Stimulated activated naive CD8-positive, alpha-beta T cell treated with anti-CD3 and anti-CD28 coated beads, Interleukin-15, Interleukin-2, amounts not matched to agents 100 ng/mL and 50 ng/mL, for 24 hours (primary cell): ENCODE measurements at regions not wholly inside any gene's neighbourhood (a gene's known extent, or its start where the extent isn't known, plus 50 kb on each side); places are given as distances from the start of the nearest gene placed in this dataset.
"Not testable (repeated sequence)": the region's sequence is repeated elsewhere in the genome, so short reads cannot be mapped to it uniquely, and the experiment has no call there.

Experiments
- H3K27ac Mint-ChIP-seq: one replicate; pipeline ENCODE4 v1.8.0; 2021; ENCODE audit warnings: mild to moderate bottlenecking, mixed read lengths
- H3K27me3 Mint-ChIP-seq: one replicate; pipeline ENCODE4 v1.8.0; 2021; ENCODE audit warnings: mixed read lengths
- H3K36me3 Mint-ChIP-seq: one replicate; pipeline ENCODE4 v1.8.0; 2021; ENCODE audit warnings: low read depth, mixed read lengths
- H3K4me1 Mint-ChIP-seq: one replicate; pipeline ENCODE4 v1.8.0; 2021; ENCODE audit warnings: low read depth, mixed read lengths
- H3K4me3 Mint-ChIP-seq: one replicate; pipeline ENCODE4 v1.8.0; 2021; ENCODE audit warnings: mild to moderate bottlenecking, mixed read lengths
- H3K9me3 Mint-ChIP-seq: one replicate; pipeline ENCODE4 v1.8.0; 2021; ENCODE audit warnings: mixed read lengths

DNA sequence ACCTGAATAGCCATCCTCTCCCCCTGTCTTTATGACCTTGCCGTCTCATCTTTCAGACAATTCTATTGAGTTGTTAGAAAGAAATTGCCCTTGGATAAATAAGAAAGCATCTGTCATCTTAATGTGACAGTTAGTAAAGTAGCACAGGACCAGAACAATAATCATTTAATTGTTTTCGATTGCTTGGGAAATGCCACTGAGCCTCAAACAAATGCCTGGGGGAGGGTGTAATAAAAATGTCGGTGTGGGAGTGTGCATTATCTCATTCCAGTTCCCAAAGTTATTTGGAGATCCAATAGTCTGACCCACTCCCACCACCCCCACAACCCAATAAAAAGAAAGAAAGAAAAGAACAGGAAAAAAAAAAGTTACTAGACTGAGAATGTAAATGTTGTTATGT lies 509.3 kb upstream of the LRRC7 start:
- Mint-ChIP-seq H3K27me3 (no peaks in the 10 kb centered on the region), H3K36me3 (no peaks in the 10 kb centered on the region), H3K4me3 (no peak overlapping the region), H3K4me1 (no peaks in the 10 kb centered on the region), H3K9me3 (peaks cover 11% of the 10 kb centered on the region), H3K27ac (no peak overlapping the region)

DNA sequence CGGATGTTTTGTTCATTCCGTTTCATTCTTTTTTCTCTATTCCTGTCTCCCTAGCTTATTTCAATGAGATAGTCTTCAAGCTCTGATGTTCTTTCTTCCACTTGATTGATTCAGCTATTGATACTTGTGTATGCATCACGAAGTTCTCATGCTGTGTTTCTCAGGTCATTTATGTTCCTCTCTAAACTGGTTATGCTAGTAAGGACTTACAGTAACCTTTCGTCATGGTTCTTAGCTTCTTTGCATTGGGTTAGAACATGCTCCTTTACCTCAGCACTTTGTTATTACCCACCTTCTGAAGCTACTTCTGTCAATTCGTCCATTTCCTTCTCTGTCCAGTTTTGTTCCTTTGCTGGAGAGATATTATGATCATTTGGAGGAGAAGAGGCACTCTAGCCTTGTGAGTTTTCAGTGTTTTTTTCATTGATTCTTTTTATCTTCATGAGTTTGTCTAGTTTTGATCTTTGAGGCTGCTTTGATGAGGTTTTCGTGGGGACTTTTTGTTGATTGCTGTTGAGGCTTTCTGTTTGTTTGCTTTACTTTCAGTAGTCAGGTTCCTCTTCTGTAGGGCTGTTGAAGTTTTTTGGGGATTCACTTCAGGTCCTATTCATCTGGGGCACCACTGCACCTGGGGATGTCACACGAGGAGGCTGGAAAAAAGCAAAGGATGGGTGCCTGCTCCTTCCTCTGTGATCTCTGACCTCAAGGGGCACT lies 496.9 kb upstream of the LRRC7 start:
- Mint-ChIP-seq H3K4me1 (no peaks in the 10 kb centered on the region), H3K27me3 (no peaks in the 10 kb centered on the region), H3K36me3 (no peaks in the 10 kb centered on the region), H3K9me3 (peaks cover 20% of the 10 kb centered on the region), H3K27ac (no peak overlapping the region), H3K4me3 (no peak overlapping the region)

DNA sequence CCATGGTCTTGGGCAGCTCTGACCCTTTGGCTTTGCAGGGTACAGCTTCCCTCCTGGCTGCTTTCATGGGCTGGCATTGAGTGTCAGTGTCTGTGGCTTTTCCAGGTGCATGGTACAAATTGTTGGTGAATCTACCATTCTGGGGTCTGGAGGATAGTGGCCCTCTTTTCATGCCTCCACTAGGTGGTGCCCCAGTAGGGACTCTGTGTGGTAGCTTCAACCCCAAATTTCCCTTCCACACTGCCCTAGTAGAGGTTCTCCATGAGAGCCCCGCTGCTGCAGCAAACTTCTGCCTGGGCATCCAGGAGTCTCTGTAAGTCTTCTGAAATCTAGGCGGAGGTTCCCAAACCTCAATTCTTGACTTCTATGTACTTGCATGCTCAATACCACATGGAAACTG lies 494.5 kb upstream of the LRRC7 start:
- Mint-ChIP-seq H3K27me3 (no peaks in the 10 kb centered on the region), H3K4me3 (no peak overlapping the region), H3K9me3 (peaks cover 17% of the 10 kb centered on the region), H3K36me3 (no peaks in the 10 kb centered on the region), H3K27ac (no peak overlapping the region), H3K4me1 (no peaks in the 10 kb centered on the region)

DNA sequence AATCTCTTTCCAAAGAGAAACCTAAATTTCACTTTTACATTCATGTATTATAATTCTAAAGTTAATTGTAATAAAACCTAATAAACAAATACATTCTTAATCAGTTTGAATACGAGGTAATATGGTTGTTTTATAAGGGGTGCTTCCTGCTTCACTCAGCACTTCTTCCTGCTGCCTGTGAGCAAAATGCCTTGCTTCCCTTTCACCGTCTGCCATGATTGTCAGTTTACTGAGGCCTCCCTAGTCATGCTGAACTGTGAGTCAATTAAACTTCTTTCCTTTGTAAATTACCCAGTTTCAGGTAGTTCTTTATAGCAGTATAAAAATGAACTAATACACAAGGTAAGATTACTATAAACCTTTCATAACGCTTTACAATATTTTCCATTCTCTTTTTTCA lies 491.1 kb upstream of the LRRC7 start:
- Mint-ChIP-seq H3K4me1 (no peaks in the 10 kb centered on the region), H3K27ac (no peak overlapping the region), H3K4me3 (no peak overlapping the region), H3K9me3 (peaks cover 5% of the 10 kb centered on the region), H3K36me3 (no peaks in the 10 kb centered on the region), H3K27me3 (no peaks in the 10 kb centered on the region)

DNA sequence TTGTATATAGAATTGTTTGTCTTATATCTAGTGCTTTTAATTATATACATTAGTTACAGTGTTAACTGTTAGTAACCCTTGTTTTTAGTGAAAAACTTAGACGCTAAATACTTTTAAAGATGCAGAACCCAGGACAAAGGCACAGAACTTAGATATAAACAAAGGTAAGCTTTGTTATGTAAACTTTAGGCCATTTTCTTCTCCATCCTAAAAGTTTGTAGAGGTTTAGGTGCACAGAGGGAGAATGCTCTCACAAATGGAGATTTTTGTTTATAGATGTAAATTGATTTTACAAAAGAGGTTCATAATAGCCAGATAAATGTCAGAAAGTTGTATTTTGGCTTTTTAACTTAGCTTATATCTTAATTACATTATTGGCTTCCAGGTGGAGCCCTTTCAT lies 490.5 kb upstream of the LRRC7 start:
- Mint-ChIP-seq H3K27ac (no peak overlapping the region), H3K36me3 (no peaks in the 10 kb centered on the region), H3K9me3 (peaks cover 3% of the 10 kb centered on the region), H3K4me3 (no peak overlapping the region), H3K4me1 (no peaks in the 10 kb centered on the region), H3K27me3 (no peaks in the 10 kb centered on the region)

DNA sequence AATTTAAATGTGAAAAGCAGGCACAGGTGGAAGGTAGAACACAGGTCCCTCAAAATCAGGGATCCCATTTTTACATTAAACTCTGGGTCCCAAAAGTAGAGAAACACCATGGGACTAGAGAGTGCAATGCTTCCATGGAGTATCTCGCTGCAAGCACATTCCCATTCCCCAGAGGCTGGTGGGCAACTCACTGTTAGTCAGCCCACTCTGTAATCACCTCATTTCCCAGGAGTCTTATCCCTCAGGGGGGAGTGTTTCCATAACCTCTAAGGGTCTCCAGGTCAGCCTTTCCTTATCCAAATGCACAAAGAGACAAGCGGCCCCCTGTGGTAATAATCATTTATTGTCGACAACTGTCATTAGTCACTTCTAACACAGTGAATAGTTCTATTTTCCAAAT lies 490.1 kb upstream of the LRRC7 start:
- H3K27me3 Mint-ChIP-seq, result no peaks in the 10 kb centered on the region
- no peaks in the 10 kb centered on the region for H3K36me3 Mint-ChIP-seq
- no peaks in the 10 kb centered on the region for H3K4me1 Mint-ChIP-seq
- no peaks in the 10 kb centered on the region for H3K9me3 Mint-ChIP-seq
- H3K4me3 Mint-ChIP-seq, result no peak overlapping the region
- H3K27ac Mint-ChIP-seq, result no peak overlapping the region

DNA sequence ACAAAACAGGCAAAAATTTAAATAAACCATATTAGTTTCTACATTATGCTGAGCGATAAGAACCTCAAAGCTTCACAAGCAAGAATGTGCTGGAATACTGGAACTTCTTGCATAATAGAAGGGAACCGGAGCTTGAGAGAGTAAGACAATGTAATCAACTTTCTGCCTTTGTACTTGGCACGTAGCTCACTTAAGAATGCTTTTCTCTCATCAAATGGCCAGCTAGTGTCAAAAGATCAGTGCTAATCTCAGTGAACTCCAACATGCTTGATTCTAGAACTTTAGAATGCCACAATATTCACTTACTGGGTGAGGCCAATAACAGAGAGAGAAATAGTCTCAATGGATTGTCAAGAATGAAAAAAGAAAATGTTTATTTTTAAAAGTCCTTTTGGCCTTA lies 486.1 kb upstream of the LRRC7 start:
- no peaks in the 10 kb centered on the region for H3K9me3 Mint-ChIP-seq

DNA sequence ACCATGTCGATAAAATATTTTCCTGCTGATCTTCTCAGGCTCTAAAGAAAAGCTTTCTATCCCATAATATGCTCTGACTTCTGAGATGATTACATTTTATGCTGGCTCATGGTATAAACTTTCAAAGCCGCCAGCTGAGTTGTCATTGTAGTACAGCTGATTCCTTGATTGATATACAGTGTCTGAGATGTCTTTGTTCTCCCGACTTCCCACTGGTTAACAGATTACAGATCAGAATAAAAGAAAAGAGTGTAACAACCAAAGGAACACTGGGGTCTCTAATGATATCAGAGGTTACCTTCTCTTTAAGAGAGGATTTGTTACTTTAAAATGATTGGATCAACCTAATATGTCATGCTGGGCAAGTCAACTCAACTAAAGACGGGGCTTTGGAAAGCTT lies 485.4 kb upstream of the LRRC7 start:
- H3K27ac Mint-ChIP-seq, result no peak overlapping the region
- H3K36me3 Mint-ChIP-seq, result no peaks in the 10 kb centered on the region
- no peaks in the 10 kb centered on the region for H3K9me3 Mint-ChIP-seq
- no peaks in the 10 kb centered on the region for H3K4me1 Mint-ChIP-seq
- H3K27me3 Mint-ChIP-seq, result no peaks in the 10 kb centered on the region
- no peak overlapping the region for H3K4me3 Mint-ChIP-seq

More for the DNA sequence above, 486.1 kb upstream of the LRRC7 start:
- no peaks in the 10 kb centered on the region for H3K4me1 Mint-ChIP-seq
- H3K27me3 Mint-ChIP-seq, result no peaks in the 10 kb centered on the region
- H3K4me3 Mint-ChIP-seq, result no peak overlapping the region
- H3K36me3 Mint-ChIP-seq, result no peaks in the 10 kb centered on the region
- H3K27ac Mint-ChIP-seq, result no peak overlapping the region

DNA sequence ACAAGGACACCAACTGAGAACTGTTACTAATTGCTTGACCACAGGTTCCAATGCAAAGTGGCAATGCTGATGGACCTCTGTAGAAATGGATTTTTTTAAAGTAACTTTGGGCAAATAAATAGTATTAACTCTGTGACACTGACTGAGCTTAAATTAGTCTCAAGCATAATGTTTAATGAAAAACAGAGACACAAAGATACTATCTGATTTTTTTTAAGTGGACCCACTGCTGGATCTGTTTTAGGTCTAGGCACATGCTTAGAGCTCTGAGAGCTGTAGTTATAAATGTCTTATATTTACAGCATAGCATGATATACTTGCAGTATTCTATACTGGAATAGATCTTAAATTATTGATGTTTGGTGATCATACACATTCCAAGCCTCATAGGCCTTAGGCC lies 481.6 kb upstream of the LRRC7 start:
- Mint-ChIP-seq H3K36me3 (no peaks in the 10 kb centered on the region), H3K9me3 (peaks cover 9% of the 10 kb centered on the region), H3K4me3 (no peak overlapping the region), H3K27me3 (no peaks in the 10 kb centered on the region), H3K27ac (no peak overlapping the region), H3K4me1 (no peaks in the 10 kb centered on the region)

DNA sequence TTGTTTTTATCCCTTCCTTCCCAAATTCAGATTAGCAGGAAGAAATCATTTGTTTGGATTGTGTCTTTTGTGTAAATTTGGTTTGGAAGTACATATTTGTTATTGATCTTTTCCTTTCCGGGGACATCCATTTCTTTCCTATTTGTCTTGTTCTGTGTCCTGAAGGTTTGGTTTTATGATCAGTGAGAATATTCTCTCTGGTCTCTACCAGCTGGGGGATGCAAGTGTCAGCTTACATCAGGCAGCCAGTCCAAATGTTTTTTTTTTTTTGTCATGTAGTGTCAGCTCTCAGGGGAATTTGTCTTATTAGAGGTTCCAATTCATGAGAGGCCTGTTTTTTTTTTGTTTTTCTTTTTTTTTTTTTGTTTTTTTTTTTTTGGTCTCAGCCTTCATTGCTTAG lies 479.2 kb upstream of the LRRC7 start:
- no peaks in the 10 kb centered on the region for H3K4me1 Mint-ChIP-seq

DNA sequence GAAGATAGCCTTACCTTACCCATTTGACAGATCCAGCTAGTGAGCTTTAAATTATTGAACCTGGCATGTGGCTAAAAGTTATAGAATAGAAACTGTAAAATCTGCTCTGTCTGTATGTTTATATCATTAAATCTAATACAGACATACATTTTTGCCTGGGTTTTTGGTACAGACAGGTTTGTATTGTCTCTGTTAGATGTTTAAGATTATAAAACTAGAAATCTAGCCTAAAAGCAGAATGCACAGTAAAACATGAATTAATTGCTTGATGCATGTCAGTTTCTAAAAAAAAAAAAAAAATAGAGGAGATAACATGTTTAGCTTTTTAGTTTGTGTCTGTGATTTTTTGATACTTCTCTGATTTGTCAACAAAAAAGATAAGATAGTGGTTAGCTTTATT lies 477.6 kb upstream of the LRRC7 start:
- peaks cover 18% of the 10 kb centered on the region for H3K9me3 Mint-ChIP-seq
- no peaks in the 10 kb centered on the region for H3K4me1 Mint-ChIP-seq
- H3K4me3 Mint-ChIP-seq, result no peak overlapping the region
- no peak overlapping the region for H3K27ac Mint-ChIP-seq
- H3K36me3 Mint-ChIP-seq, result no peaks in the 10 kb centered on the region
- no peaks in the 10 kb centered on the region for H3K27me3 Mint-ChIP-seq

More for the DNA sequence above, 479.2 kb upstream of the LRRC7 start:
- no peaks in the 10 kb centered on the region for H3K27me3 Mint-ChIP-seq
- H3K36me3 Mint-ChIP-seq, result no peaks in the 10 kb centered on the region
- peaks cover 18% of the 10 kb centered on the region for H3K9me3 Mint-ChIP-seq
- no peak overlapping the region for H3K4me3 Mint-ChIP-seq
- H3K27ac Mint-ChIP-seq, result no peak overlapping the region

DNA sequence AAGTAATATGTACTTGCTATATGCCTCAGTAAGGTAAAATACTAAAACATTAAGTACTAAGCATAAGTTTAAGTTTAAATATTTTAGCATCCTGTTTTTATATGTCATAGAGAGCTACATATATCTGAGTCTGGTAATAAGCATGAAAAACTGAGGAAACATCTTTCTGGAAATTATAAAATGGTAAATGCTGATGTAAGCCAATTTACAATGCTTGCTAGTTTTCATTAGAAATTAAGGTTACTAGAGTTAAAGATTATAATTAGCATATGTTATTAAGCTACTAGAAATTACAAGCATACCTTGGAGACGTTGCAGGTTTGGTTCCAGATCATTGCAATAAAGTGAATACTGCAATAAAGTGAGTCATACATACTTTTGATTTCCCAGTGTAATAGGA lies 477.0 kb upstream of the LRRC7 start:
- Mint-ChIP-seq H3K4me3 (no peak overlapping the region), H3K9me3 (peaks cover 18% of the 10 kb centered on the region), H3K27me3 (no peaks in the 10 kb centered on the region), H3K27ac (no peak overlapping the region), H3K4me1 (no peaks in the 10 kb centered on the region), H3K36me3 (no peaks in the 10 kb centered on the region)

DNA sequence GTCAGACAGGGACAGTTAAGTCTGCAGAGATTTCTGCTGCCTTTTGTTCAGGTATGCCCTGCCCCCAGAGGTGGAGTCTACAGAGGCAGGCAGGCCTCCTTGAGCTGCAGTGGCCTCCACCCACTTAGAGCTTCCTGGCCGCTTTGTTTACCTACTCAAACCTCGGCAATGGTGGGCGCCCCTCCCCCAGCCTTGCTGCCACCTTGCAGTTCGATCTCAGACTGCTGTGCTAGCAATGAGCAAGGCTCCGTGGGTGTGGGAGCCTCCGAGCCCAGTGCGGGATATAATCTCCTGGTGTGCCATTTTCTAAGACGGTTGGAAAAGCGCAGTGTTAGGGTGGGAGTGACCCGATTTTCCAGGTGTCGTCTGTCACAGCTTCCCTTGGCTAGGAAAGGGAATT lies 465.7 kb upstream of the LRRC7 start:
- H3K4me3 Mint-ChIP-seq, H3K27ac Mint-ChIP-seq, H3K4me1 Mint-ChIP-seq, H3K9me3 Mint-ChIP-seq, H3K36me3 Mint-ChIP-seq, H3K27me3 Mint-ChIP-seq: not testable (repeated sequence)

DNA sequence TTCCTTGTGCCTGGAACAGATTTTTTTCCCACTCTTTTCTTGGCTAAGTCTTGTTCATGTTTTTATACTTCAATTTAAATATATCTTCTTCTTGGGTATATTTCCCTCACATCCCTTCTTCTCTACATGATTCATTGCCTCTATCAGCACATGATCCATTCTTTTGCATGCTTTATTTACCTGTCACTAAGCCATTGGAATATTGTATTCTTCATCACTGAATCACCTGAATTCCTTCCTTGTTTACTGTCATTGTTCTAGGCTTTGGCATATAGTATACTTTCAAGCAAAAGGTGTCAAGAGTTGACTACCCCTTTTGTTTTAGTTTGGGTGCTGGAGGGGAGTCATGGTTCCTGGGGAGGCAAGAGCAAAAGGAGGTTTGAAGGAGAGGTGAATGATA lies 464.5 kb upstream of the LRRC7 start:
- H3K4me3 Mint-ChIP-seq, result no peak overlapping the region
- H3K36me3 Mint-ChIP-seq, result no peaks in the 10 kb centered on the region
- H3K27ac Mint-ChIP-seq, result no peak overlapping the region
- peaks cover 9% of the 10 kb centered on the region for H3K9me3 Mint-ChIP-seq
- no peaks in the 10 kb centered on the region for H3K4me1 Mint-ChIP-seq
- H3K27me3 Mint-ChIP-seq, result no peaks in the 10 kb centered on the region

DNA sequence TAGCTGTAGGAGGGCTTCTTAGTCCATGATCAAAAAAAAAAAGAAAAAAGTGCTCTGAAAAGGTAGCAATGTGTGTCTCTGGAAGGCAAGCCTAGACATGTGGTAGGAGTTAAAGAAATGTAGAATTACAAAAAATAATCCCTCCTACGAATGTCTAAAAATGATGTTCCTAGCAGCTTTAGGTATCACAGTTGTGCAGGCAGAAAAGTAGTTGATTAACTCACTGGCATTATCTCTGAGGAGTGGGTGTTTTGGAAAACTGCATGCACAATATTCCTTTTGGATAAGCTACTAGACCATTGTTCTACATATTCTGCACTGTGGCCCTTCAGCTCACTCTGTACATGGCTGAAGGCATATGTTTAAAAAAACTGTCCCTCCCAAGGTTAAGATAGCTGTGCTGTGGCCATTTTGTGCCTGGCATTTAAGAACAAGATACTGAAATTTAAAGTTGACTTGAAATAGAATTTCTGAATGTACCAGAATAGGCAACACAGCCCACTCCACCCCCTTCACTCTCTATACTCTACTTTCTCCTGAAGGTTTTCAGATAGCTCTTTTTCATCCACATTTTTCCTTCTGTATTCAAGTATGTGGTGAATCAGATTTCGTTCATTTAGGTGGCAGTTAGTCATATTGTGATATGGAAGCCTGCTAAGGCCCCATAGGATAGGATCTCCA lies 463.9 kb upstream of the LRRC7 start:
- H3K4me1 Mint-ChIP-seq, result no peaks in the 10 kb centered on the region

DNA sequence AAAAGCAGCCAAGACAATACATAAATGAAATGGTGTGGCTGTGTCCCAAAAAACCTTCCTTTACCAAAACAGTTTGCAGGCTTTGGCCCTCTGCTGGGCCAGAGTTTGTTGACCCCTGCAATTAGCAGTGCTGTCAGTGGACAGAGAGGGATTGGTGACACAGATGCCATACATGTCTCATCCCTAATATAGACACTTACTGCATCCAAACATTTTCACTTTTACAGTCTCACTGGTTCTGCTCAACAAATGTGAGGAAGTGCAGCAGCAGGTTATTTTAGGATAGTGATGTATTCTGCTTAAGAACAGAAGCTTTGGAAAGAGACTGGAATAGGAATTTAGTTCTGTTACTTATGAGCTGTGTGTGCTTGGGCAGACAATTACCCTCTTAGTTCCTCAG lies 462.8 kb upstream of the LRRC7 start:
- H3K36me3 Mint-ChIP-seq, result no peaks in the 10 kb centered on the region
- H3K9me3 Mint-ChIP-seq, result peaks cover 16% of the 10 kb centered on the region
- no peaks in the 10 kb centered on the region for H3K4me1 Mint-ChIP-seq
- H3K4me3 Mint-ChIP-seq, result no peak overlapping the region
- no peaks in the 10 kb centered on the region for H3K27me3 Mint-ChIP-seq
- H3K27ac Mint-ChIP-seq, result no peak overlapping the region

More for the DNA sequence above, 463.9 kb upstream of the LRRC7 start:
- Mint-ChIP-seq H3K27ac (no peak overlapping the region), H3K27me3 (no peaks in the 10 kb centered on the region), H3K9me3 (peaks cover 9% of the 10 kb centered on the region), H3K4me3 (no peak overlapping the region), H3K36me3 (no peaks in the 10 kb centered on the region)
